HPDE6-E6E7 (cell line): ENCODE measurements at regions not wholly inside any gene's neighbourhood (a gene's known extent, or its start where the extent isn't known, plus 50 kb on each side); places are given as distances from the start of the nearest gene placed in this dataset.
"Not testable (repeated sequence)": the region's sequence is repeated elsewhere in the genome, so short reads cannot be mapped to it uniquely, and the experiment has no call there.

Source experiments
- DNase-seq: peaks from one replicate; pipeline ENCODE4 v3.0.0; 2011; ENCODE audit warnings: missing footprints; ENCODE audit errors: extremely low spot score

DNA sequence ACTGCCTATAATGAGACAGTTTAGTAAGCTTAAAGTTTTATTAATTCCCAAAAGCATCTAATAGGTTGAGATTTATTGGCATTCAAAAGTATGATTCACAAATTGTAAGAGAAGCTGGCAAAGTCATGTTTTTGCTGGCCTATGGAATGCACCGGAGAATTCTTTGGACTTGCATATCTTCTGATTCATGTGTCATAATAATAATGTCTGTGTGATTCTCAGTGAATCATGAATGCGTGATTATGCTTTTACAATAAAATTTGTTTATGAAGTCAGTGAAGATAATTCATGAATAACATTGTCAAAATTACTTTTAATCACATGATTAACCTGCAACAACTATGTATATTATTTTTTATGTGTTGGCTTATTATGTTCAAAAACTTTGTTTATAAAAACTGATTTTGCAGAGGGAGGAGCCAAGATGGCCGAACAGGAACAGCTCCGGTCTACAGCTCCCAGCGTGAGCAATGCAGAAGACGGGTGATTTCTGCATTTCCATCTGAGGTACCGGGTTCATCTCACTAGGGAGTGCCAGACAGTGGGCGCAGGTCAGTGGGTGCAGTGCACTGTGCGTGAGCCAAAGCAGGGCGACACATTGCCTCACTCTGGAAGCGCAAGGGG lies 389.2 kb downstream of the SRGAP2C start:
- DNase-seq: peak; percentile 32

GRCh38 chr1:121574505-121574899 lies 389.7 kb downstream of the SRGAP2C start:
- DNase-seq: not testable (repeated sequence)

DNA sequence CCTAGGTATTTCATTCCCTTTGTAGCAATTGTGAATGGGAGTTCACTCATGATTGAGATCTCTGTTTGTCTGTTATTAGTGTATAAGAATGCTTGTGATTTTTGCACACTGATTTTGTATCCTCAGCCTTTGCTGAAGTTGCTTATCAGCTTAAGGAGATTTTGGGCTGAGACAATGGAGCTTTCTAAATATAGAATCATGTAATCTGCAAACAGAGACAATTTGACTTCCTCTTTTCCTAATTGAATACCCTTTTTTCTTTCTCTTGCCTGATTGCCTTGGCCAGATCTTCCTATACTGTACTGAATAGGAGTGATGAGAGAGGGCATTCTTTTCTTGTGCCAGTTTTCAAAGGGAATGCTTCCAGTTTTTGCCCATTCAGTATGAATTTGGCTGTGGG lies 398.1 kb downstream of the SRGAP2C start:
- DNase-seq: not testable (repeated sequence)

GRCh38 chr1:121586369-121587229 lies 401.8 kb downstream of the SRGAP2C start:
- DNase-seq: no peak

DNA sequence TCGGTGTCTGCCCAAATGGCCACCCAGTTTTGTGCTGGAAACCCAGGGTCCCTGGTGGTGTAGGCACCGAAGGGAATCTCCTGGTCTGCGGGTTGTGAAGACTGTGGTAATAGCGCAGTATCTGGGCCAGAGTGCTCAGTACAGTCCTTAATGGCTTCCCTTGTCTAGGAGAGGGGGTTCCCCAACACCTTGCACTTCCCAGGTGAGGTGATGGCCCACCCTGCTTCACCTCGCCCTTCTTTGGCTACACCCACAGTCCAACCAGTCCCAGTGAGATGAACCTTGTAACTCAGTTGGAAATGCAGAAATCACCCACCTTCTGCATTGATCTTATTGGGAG lies 402.4 kb downstream of the SRGAP2C start:
- DNase-seq: no peak

DNA sequence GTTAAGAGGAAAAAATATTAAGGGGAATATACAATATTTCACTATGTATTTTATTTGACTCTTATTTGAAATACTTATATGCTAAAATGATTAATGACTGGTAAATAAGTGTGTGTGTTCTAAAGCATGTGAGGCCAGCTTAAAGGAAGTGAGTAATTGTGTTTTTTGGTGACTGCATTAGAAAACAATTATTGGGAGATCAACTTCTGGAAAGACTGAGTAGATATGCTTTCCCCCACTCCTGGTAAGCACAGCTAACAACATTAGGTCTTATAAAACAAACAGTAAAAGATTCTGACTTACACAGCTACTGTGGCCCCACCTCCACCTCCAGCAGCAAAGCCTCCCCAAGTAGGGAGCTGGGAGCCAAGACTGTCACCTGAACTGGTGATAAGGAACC lies 403.0 kb downstream of the SRGAP2C start:
- peak; percentile 16 for DNase-seq

- no peak for DNase-seq
These were observed 409.3 kb downstream of the SRGAP2C start for GRCh38 chr1:121594096-121594495.

GRCh38 chr1:121595089-121595488 lies 410.3 kb downstream of the SRGAP2C start:
- no peak for DNase-seq

DNA sequence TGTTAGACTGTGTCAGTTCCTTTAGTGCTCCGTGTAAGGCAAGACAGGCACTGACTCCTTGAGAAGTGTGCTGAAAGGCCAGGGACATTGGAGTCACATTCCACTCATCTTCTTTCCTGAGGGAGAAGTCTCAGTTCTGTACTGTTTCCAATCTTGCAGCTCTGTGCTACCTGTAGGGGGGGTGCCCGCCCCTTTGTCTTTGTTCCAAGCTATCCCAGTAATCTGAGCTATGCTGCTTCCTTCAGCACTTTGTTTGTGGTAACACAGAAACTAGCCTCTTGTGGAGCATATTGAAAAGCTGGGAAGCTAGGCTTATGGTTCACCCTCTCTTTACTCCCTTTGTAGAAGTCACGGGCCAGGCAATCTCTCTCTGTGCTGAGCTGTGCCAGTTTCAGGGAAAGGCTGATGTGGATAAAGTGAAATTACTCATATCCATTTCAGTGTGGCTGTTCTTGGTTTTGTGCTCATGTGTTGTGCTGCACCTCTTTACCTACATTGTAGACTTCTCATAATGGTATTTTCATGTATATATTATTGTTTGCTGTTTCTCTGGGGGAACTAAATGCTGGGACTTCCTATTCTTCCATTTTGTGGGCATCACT lies 420.2 kb downstream of the SRGAP2C start:
- not testable (repeated sequence) for DNase-seq

DNA sequence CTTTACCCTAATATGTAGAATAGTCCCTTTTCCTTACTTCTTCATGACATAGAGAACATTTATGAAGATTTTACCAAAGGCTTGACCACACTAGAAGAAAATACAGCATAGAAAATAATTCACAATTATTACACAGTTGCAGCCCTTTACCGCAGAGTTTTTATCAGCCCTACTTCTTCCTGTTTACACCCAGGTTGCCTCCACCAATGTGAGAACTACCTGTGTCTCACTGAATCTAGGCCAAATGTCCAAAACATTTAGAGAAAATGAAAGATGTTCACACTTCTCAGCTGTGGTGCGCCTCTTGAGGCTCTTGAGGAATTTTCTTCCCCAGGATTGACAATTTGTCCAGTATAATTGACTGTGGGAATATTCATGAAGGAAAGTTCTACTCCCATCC lies 422.7 kb downstream of the SRGAP2C start:
- not testable (repeated sequence) for DNase-seq
